Breast epithelium (tissue), 4 donors: ENCODE measurements at regions not wholly inside any gene's neighbourhood (a gene's known extent, or its start where the extent isn't known, plus 50 kb on each side); places are given as distances from the start of the nearest gene placed in this dataset.

Experiments used
- DNase-seq, 2 donors: peaks; one replicate each; pipeline ENCODE4 v3.0.0-alpha.2; 2019; ENCODE audit warnings: low spot score in 2 of 2
- H3K27ac ChIP-seq, 2 donors: fragments of 200-600 bp; sonication (generic) in 1 of 2; one replicate each; pipeline ENCODE4 v1.5.1; 2016 to 2019; ENCODE audit warnings: mild to moderate bottlenecking in 1 of 2
- H3K27me3 ChIP-seq, 2 donors: fragments of 200-600 bp; sonication (generic) in 1 of 2; one replicate each; pipeline versions ENCODE4 v1.5.1 to v1.6.0; 2017 to 2019; ENCODE audit warnings: control low read depth in 1 of 2, mild to moderate bottlenecking in 1 of 2
- H3K36me3 ChIP-seq: fragments of 200-600 bp; one replicate; pipeline ENCODE4 v1.5.1; 2019
- H3K4me1 ChIP-seq, 2 donors: fragments of 200-600 bp; sonication (generic); one replicate each; pipeline ENCODE4 v1.5.1; 2016 to 2019; ENCODE audit warnings: control low read depth in 1 of 2
- H3K4me3 ChIP-seq, 3 donors: fragments of 200-600 bp; sonication (generic); 1 replicate in 2 of 3; 2 replicates in 1 of 3; pipeline ENCODE4 v1.5.1; 2016 to 2019; ENCODE audit warnings: mild to moderate bottlenecking in 3 of 3, moderate library complexity in 2 of 3
- H3K9me3 ChIP-seq, 2 donors: fragments of 200-600 bp; sonication (generic) in 1 of 2; one replicate each; pipeline ENCODE4 v1.5.1; 2016 to 2019; ENCODE audit warnings: control low read depth in 1 of 2
- CTCF ChIP-seq, 3 donors: fragments of 450-650 bp; IDR thresholded peaks; one replicate each; pipeline ENCODE4 v1.5.1; 2016 to 2017; ENCODE audit warnings: antibody characterized with exemption in 3 of 3, mild to moderate bottlenecking in 3 of 3, moderate library complexity in 3 of 3
- POLR2A ChIP-seq: fragments of 450-650 bp; IDR thresholded peaks from one replicate; pipeline ENCODE4 v1.6.1; 2016; ENCODE audit warnings: antibody characterized with exemption, mild to moderate bottlenecking, moderate library complexity
- POLR2AphosphoS5 ChIP-seq, 3 donors: sonication (generic); formaldehyde crosslinking; IDR thresholded peaks; one replicate each; pipeline ENCODE4 v1.6.1; 2017; ENCODE audit warnings: antibody characterized with exemption in 3 of 3
- intact Hi-C: fragments of 100-400 bp; cut with DNase I; formaldehyde crosslinking; loops from one replicate; pipeline ENCODE4 v1.15.1; 2023; ENCODE audit warnings: low total_unique reads

GRCh38 chr12:114123108-114123507 is 157.0 kb upstream of the RBM19 start:
- intact Hi-C loops: no loop called here
- Histone ChIP-seq H3K27me3 (peaks cover 0 to 5% of the 10 kb centered on the region in 2 donors), H3K27ac (no peak overlapping the region), H3K4me1 (no peaks in the 10 kb centered on the region), H3K9me3 (no peaks in the 10 kb centered on the region), H3K36me3 (no peaks in the 10 kb centered on the region), H3K4me3 (no peak overlapping the region)
- TF ChIP-seq POLR2AphosphoS5 (IDR thresholded peaks at IDR 0.05) (no peak), CTCF (IDR thresholded peaks at IDR 0.05) (no peak), POLR2A (no peak)
- no peak for DNase-seq

GRCh38 chr12:114122016-114122415 is 155.9 kb upstream of the RBM19 start:
- Histone ChIP-seq H3K27me3 (peaks cover 0 to 5% of the 10 kb centered on the region in 2 donors), H3K4me1 (no peaks in the 10 kb centered on the region), H3K9me3 (no peaks in the 10 kb centered on the region), H3K4me3 (no peak overlapping the region), H3K27ac (no peak overlapping the region), H3K36me3 (no peaks in the 10 kb centered on the region)
- no peak for DNase-seq
- intact Hi-C loops: no loop called here
- TF ChIP-seq POLR2AphosphoS5 (IDR thresholded peaks at IDR 0.05): no peak
- no peak for TF ChIP-seq CTCF (IDR thresholded peaks at IDR 0.05)
- no peak for TF ChIP-seq POLR2A

- Histone ChIP-seq H3K36me3 (no peaks in the 10 kb centered on the region), H3K27me3 (peaks cover 0 to 9% of the 10 kb centered on the region in 2 donors), H3K4me3 (no peak overlapping the region), H3K4me1 (no peaks in the 10 kb centered on the region), H3K27ac (no peak overlapping the region), H3K9me3 (peaks cover 8 to 14% of the 10 kb centered on the region in 2 donors)
- TF ChIP-seq POLR2A (no peak), CTCF (IDR thresholded peaks at IDR 0.05) (no peak), POLR2AphosphoS5 (IDR thresholded peaks at IDR 0.05) (no peak)
- intact Hi-C loops: no loop called here
- DNase-seq: no peak
Measured at GRCh38 chr12:114119316-114119715, 153.2 kb upstream of the RBM19 start.

- intact Hi-C loops: no loop called here
Measured at GRCh38 chr12:114096461-114096860, 130.3 kb upstream of the RBM19 start.

GRCh38 chr12:114093520-114093919 is 127.4 kb upstream of the RBM19 start:
- H3K4me1 ChIP-seq: no peaks in the 10 kb centered on the region
- intact Hi-C loops: no loop called here

More at GRCh38 chr12:114096461-114096860, 130.3 kb upstream of the RBM19 start:
- Histone ChIP-seq H3K4me1 (no peaks in the 10 kb centered on the region), H3K9me3 (peaks cover 0 to 4% of the 10 kb centered on the region in 2 donors), H3K27ac (no peak overlapping the region), H3K36me3 (no peaks in the 10 kb centered on the region), H3K27me3 (no peaks in the 10 kb centered on the region), H3K4me3 (no peak overlapping the region)
- TF ChIP-seq CTCF (IDR thresholded peaks at IDR 0.05): no peak
- no peak for TF ChIP-seq POLR2A
- TF ChIP-seq POLR2AphosphoS5 (IDR thresholded peaks at IDR 0.05): no peak
- no peak for DNase-seq

More at GRCh38 chr12:114093520-114093919, 127.4 kb upstream of the RBM19 start:
- H3K4me3 ChIP-seq: no peak overlapping the region
- no peaks in the 10 kb centered on the region for H3K27me3 ChIP-seq
- H3K36me3 ChIP-seq: no peaks in the 10 kb centered on the region
- no peak for DNase-seq
- peaks cover 0 to 4% of the 10 kb centered on the region in 2 donors for H3K9me3 ChIP-seq
- H3K27ac ChIP-seq: no peak overlapping the region
- TF ChIP-seq POLR2A: no peak
- TF ChIP-seq CTCF (IDR thresholded peaks at IDR 0.05): no peak
- no peak for TF ChIP-seq POLR2AphosphoS5 (IDR thresholded peaks at IDR 0.05)
